Lung (tissue), 11 donors: ENCODE measurements at regions not wholly inside any gene's neighbourhood (a gene's known extent, or its start where the extent isn't known, plus 50 kb on each side); places are given as distances from the start of the nearest gene placed in this dataset.

Experiments
- ATAC-seq: fragments of 200-7000 bp; cut with Tn5 transposase; one replicate; pipeline ENCODE4 v1.9.1; 2020; ENCODE audit warnings: moderate number of reproducible peaks; ENCODE audit not compliant: insufficient read depth, low FRiP score
- DNase-seq, 3 donors: peaks; one replicate each; pipeline ENCODE4 v3.0.0-alpha.2; 2013 to 2017
- H3K27ac ChIP-seq, 2 donors: one replicate each; pipeline ENCODE4 v1.5.1; 2013; ENCODE audit warnings: mild to moderate bottlenecking in 2 of 2, moderate library complexity in 2 of 2, control low read depth in 1 of 2, inconsistent platforms in 1 of 2, low read depth in 1 of 2, low read length in 1 of 2
- H3K27me3 ChIP-seq, 3 donors: one replicate each; pipeline ENCODE4 v1.5.1; 2013; ENCODE audit warnings: low read length in 2 of 3; ENCODE audit not compliant: control insufficient read depth in 3 of 3, insufficient read depth in 3 of 3
- H3K36me3 ChIP-seq, 4 donors: one replicate each; pipeline ENCODE4 v1.5.1; 2013; ENCODE audit warnings: low read length in 4 of 4, mild to moderate bottlenecking in 1 of 4, moderate library complexity in 1 of 4; ENCODE audit not compliant: control insufficient read depth in 4 of 4, insufficient read depth in 4 of 4
- H3K4me1 ChIP-seq, 5 donors: one replicate each; pipeline ENCODE4 v1.5.1; 2013; ENCODE audit warnings: low read length in 5 of 5, mild to moderate bottlenecking in 2 of 5, moderate library complexity in 1 of 5; ENCODE audit not compliant: control insufficient read depth in 5 of 5, insufficient read depth in 5 of 5
- H3K4me3 ChIP-seq: one replicate; pipeline ENCODE4 v1.5.1; 2013; ENCODE audit warnings: mild to moderate bottlenecking, control low read depth, moderate library complexity
- H3K9ac ChIP-seq, 2 donors: one replicate each; pipeline ENCODE4 v1.5.1; 2013; ENCODE audit warnings: low read length in 2 of 2, control low read depth in 1 of 2; ENCODE audit not compliant: insufficient read depth in 1 of 2
- H3K9me3 ChIP-seq, 4 donors: one replicate each; pipeline ENCODE4 v1.5.1; 2013; ENCODE audit warnings: low read length in 3 of 4, mild to moderate bottlenecking in 1 of 4, moderate library complexity in 1 of 4; ENCODE audit not compliant: control insufficient read depth in 4 of 4, insufficient read depth in 3 of 4
- CTCF ChIP-seq: IDR thresholded peaks from 2 replicates; pipeline ENCODE4 v1.5.1; 2012; ENCODE audit warnings: mild to moderate bottlenecking; ENCODE audit errors: control extremely low read depth, extremely low read depth
- WGBS, 2 donors: extraction: QIAGEN DNeasy Blood & Tissue Kit; methylation state at CpG; one replicate each; pipeline ENCODE4 v1.1.7; 2013; 5-methylcytosine and 5-hydroxymethylcytosine counted together
- donor health status: control.
- donor health status: control.
- donor health status: Bipolar disorder and iron deficiency.
- donor health status: healthy.
- donor health status: DM: yes; HTN: yes; CAD: no.

GRCh38 chr9:111192650-111193049 lies 137.4 kb downstream of the OR2K2 start:
- Histone ChIP-seq H3K4me3 (no peak overlapping the region), H3K27me3 (no peaks in the 10 kb centered on the region), H3K4me1 (no peaks in the 10 kb centered on the region), H3K9ac (no peak overlapping the region), H3K27ac (no peak overlapping the region), H3K9me3 (peaks cover 0 to 6% (median 0%) of the 10 kb centered on the region in 4 donors), H3K36me3 (no peaks in the 10 kb centered on the region)
- 50 to 62% methylated on average over 2 of the region's 2 CpGs for WGBS, 2 donors
- DNase-seq: no peak
- ATAC-seq: no peak
- no peak for TF ChIP-seq CTCF

- H3K27ac ChIP-seq: no peak overlapping the region
- no peak for TF ChIP-seq CTCF
- no peak overlapping the region for H3K4me3 ChIP-seq
- ATAC-seq (no peak), DNase-seq (no peak)
- no peak overlapping the region for H3K9ac ChIP-seq
- H3K27me3 ChIP-seq: no peaks in the 10 kb centered on the region
- no peaks in the 10 kb centered on the region for H3K36me3 ChIP-seq
- H3K4me1 ChIP-seq: no peaks in the 10 kb centered on the region
- no peaks in the 10 kb centered on the region for H3K9me3 ChIP-seq
These were observed 139.7 kb downstream of the OR2K2 start for GRCh38 chr9:111190347-111190746.

GRCh38 chr9:111187376-111187775 lies 142.6 kb downstream of the OR2K2 start:
- H3K9ac ChIP-seq: no peak overlapping the region
- WGBS, 2 donors: 94 to 100% methylated on average over 1 of the region's 1 CpG
- H3K4me1 ChIP-seq: no peaks in the 10 kb centered on the region
- H3K27me3 ChIP-seq: no peaks in the 10 kb centered on the region
- H3K36me3 ChIP-seq: no peaks in the 10 kb centered on the region
- DNase-seq: no peak
- no peak overlapping the region for H3K4me3 ChIP-seq
- ATAC-seq: no peak
- H3K9me3 ChIP-seq: no peaks in the 10 kb centered on the region
- H3K27ac ChIP-seq: no peak overlapping the region
- no peak for TF ChIP-seq CTCF

GRCh38 chr9:111186021-111186530 lies 143.9 kb downstream of the OR2K2 start:
- Histone ChIP-seq H3K27me3 (no peaks in the 10 kb centered on the region), H3K27ac (no peak overlapping the region), H3K9ac (no peak overlapping the region), H3K4me1 (no peaks in the 10 kb centered on the region), H3K9me3 (no peaks in the 10 kb centered on the region), H3K4me3 (no peak overlapping the region), H3K36me3 (no peaks in the 10 kb centered on the region)
- DNase-seq (no peak), ATAC-seq (no peak)
- 86 to 97% methylated on average over 1 of the region's 1 CpG for WGBS, 2 donors
- no peak for TF ChIP-seq CTCF
